Stimulated activated CD4-positive, alpha-beta T cell treated with anti-CD3 and anti-CD28 coated beads, Interleukin-4, amount 100 ng/mL, for 48 hours (primary cell): ENCODE measurements at regions not wholly inside any gene's neighbourhood (a gene's known extent, or its start where the extent isn't known, plus 50 kb on each side); places are given as distances from the start of the nearest gene placed in this dataset.

Experiments used
- DNase-seq, 2 donors: peaks; one replicate each; pipeline ENCODE4 v3.0.0-alpha.2; 2020; ENCODE audit warnings: low read depth in 2 of 2

GRCh38 chr4:20528508-20528907, 171.8 kb upstream of the PACRGL start:
- no peak for DNase-seq

- no peak for DNase-seq
Observed at GRCh38 chr4:20529691-20530090, 170.6 kb upstream of the PACRGL start.

GRCh38 chr4:20532116-20532790, 168.0 kb upstream of the PACRGL start:
- no peak for DNase-seq

GRCh38 chr4:20532871-20533870, 167.1 kb upstream of the PACRGL start:
- no peak for DNase-seq

GRCh38 chr4:20538905-20539304, 161.4 kb upstream of the PACRGL start:
- DNase-seq = no peak

DNA sequence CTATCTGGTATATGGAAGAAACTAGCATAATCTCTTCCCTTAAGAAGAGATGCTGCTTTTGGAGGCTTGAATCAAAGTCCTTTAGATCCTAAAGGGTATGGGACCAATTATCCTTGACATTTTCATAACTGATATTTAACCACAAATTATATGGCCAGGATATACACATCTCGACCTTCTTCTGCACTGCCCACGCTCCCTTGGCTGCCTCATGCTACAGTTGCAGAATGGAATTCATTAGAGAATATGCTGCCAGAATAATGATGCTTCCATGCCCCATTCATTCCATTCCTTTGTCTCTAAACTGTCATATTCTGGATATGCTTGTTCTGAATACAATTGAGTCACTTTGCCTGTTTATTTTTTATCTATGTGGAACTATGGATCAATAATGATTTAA, 157.1 kb upstream of the PACRGL start:
- DNase-seq = no peak

GRCh38 chr4:20544645-20545044, 155.6 kb upstream of the PACRGL start:
- DNase-seq = no peak

DNA sequence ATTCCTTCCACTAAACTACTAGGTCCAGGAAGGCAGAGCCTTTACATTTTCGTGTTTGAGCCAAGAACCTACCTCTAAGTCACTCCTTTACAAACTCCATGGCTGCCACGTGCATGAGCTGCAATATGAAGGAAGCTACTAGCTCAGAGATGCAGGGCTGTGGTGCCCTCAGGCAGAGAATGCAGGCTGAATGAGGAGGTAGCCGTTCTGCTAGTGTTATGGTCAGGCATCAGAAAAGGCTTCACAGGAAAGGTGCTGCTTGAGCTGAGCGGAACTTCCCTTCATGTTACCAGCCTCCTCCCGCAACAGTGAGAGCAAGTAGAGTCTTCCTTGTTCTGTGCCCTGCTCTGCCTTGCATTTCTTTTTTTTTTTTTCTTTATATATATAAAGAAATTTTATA, 148.3 kb upstream of the PACRGL start:
- no peak for DNase-seq

DNA sequence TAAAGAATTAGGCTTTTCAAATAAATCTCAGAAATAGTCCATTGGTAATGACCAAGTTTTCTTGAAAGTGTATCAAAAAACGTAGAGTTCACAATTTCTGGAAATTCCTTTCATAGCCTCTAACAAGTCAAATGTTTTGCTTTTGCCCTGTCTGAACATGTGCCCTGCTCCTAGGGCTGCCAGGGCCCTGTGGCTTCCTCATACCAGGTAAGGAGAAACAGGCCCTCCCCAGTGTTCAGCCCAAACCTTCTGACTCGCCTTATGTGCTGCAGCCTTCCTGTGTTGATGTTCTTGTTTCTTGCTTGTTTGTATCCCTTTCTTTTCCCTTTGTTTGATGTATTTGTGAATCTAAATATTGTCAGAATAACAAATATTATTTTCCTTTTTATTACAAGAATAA, 146.1 kb upstream of the PACRGL start:
- DNase-seq = no peak

DNA sequence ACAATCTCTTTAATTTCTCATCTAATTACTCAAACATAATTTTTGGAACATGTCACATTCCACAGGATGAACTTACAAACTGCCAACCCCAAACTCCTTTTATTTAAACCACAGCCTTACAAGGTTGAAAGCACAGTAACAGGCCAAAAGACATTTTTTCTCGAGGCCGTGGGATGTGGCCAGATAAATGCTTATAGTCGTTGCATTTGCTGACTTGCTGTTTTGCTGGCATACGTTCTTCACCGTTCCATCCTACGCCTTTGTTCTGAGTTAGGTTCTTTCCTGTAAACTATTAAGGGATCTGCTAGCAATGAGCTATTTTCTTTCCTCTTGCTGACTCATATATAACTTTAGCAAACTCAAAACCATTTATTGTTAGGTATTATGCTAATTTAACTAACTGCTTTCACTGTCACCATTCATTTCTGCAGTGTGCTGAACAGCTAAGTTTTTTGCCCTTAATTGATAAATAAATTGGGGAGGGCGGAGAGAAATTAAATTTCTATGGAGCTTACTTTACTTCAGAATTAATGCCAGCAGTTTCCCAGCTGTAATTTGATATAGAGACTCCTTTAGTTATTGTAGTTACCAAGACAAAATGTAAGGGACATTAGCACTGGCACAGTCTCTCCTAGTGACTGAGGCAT, 135.1 kb upstream of the PACRGL start:
- DNase-seq = no peak

DNA sequence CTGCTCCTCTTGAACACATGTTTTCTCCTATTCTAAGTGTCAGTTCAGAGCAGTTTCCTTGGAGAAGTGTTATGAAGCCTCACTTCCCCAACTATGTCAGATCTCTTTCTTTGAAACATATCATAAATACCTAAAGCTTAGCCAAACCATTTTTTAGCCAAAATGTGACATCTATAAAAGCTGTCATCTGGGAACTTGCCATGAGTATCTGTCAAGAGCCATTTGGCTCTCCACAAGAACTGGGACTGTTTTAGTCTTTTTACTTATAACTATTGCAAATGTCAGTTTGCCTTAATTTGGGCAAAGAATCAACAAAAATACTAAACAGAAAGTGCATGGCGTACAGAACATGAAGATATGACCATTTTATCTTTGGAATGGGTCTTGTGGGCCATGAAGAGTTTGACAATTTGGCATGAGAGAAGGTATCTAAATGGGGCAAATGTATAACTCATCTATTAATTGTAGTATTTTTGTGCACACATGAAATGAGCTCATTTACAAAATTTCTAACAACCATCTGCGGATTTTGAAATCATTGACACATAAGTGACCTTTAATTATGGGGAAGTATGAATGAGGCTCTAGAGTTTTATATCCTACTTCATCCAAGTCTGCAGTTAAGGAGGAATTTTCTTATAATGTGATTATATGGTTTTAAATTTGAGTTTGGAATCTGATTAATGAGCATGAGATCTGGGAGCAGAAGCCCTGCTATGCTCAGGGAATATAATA, 129.1 kb upstream of the PACRGL start:
- no peak for DNase-seq

- no peak for DNase-seq
Observed at GRCh38 chr4:20572976-20573375, 127.3 kb upstream of the PACRGL start.

- no peak for DNase-seq
Observed at GRCh38 chr4:20574986-20575385, 125.3 kb upstream of the PACRGL start.

- DNase-seq = no peak
Observed at GRCh38 chr4:20575486-20575885, 124.8 kb upstream of the PACRGL start.

- no peak for DNase-seq
Observed at GRCh38 chr4:20576861-20577260, 123.4 kb upstream of the PACRGL start.

DNA sequence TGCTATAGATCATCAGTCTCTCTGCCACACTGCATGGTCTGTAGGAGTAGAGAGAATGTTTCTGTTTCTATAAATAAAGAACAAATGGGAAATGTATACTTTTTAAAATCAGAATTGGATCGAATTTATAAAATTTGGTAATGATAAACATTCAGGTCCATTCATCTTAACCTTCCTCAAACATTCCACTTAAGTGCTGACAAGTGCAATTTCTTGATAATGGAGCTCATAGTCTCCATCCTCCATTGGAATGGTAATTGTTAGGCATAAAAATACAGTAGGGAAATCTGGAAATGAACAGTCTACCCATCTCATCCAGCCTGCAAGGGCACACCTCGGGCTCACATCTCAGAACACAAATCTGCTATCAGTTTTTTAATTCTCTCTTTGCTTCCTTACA, 122.6 kb upstream of the PACRGL start:
- DNase-seq = no peak

DNA sequence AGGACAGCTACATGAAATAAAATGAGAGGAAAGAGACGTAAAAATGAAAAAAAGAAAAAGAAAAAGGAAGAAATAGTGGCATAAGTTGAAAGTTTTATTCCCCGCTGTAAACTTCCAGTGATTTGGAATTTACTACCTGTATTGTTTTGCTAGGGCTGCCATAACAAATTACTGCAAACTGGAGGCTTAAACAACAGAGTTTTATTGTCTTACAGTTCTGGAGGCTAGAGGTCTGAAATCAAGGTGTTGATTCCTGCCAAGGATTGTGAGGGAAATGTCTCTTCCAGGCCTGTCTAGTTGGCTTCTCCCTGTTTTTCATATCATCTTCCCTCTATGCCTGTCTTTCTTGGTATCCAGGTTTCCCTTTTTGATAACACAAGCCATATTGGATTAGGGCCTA, 119.4 kb upstream of the PACRGL start:
- no peak for DNase-seq

GRCh38 chr4:20589436-20589835, 110.8 kb upstream of the PACRGL start:
- DNase-seq = no peak

GRCh38 chr4:20590849-20591248, 109.4 kb upstream of the PACRGL start:
- DNase-seq = no peak

- DNase-seq = no peak
Observed at GRCh38 chr4:20591571-20591970, 108.7 kb upstream of the PACRGL start.

GRCh38 chr4:20592013-20592412, 108.2 kb upstream of the PACRGL start:
- DNase-seq = no peak

GRCh38 chr4:20592663-20593062, 107.6 kb upstream of the PACRGL start:
- DNase-seq = no peak
